Islet of Langerhans (tissue), 1 donor: ENCODE measurements at regions not wholly inside any gene's neighbourhood (a gene's known extent, or its start where the extent isn't known, plus 50 kb on each side); places are given as distances from the start of the nearest gene placed in this dataset.
"Not testable (repeated sequence)": the region's sequence is repeated elsewhere in the genome, so short reads cannot be mapped to it uniquely, and the experiment has no call there.

Experiments used
- FAIRE-seq: peaks from one replicate; lab custom pipeline; 2011; peaks lifted over from hg19 to GRCh38; lab: Jason Lieb, UNC

GRCh38 chr1:193890935-193891334 lies 704.5 kb upstream of the B3GALT2 start:
- no peak for FAIRE-seq

- no peak for FAIRE-seq
These were observed 698.6 kb upstream of the B3GALT2 start for GRCh38 chr1:193884848-193885558.

GRCh38 chr1:193877920-193878319 lies 691.5 kb upstream of the B3GALT2 start:
- not testable (repeated sequence) for FAIRE-seq

- no peak for FAIRE-seq
These were observed 682.0 kb upstream of the B3GALT2 start for GRCh38 chr1:193868425-193868824.

- FAIRE-seq: no peak
These were observed 669.8 kb upstream of the B3GALT2 start for GRCh38 chr1:193856261-193856660.

- no peak for FAIRE-seq
These were observed 664.3 kb upstream of the B3GALT2 start for GRCh38 chr1:193850745-193851144.

- no peak for FAIRE-seq
These were observed 660.6 kb upstream of the B3GALT2 start for GRCh38 chr1:193846876-193847604.

- no peak for FAIRE-seq
These were observed 660.0 kb upstream of the B3GALT2 start for GRCh38 chr1:193846411-193846810.

- no peak for FAIRE-seq
These were observed 655.4 kb upstream of the B3GALT2 start for GRCh38 chr1:193841857-193842256.

- no peak for FAIRE-seq
These were observed 645.1 kb upstream of the B3GALT2 start for GRCh38 chr1:193831465-193831864.

- FAIRE-seq: no peak
These were observed 641.1 kb upstream of the B3GALT2 start for GRCh38 chr1:193827516-193827915.

GRCh38 chr1:193819376-193819775 lies 633.0 kb upstream of the B3GALT2 start:
- no peak for FAIRE-seq

GRCh38 chr1:193807208-193807607 lies 620.8 kb upstream of the B3GALT2 start:
- no peak for FAIRE-seq

GRCh38 chr1:193806079-193807048 lies 620.0 kb upstream of the B3GALT2 start:
- FAIRE-seq: no peak

GRCh38 chr1:193799948-193800690 lies 613.7 kb upstream of the B3GALT2 start:
- FAIRE-seq: no peak

GRCh38 chr1:193799371-193799770 lies 613.0 kb upstream of the B3GALT2 start:
- FAIRE-seq: no peak

GRCh38 chr1:193794239-193794638 lies 607.8 kb upstream of the B3GALT2 start:
- no peak for FAIRE-seq

GRCh38 chr1:193791746-193792145 lies 605.3 kb upstream of the B3GALT2 start:
- no peak for FAIRE-seq

GRCh38 chr1:193787061-193787460 lies 600.6 kb upstream of the B3GALT2 start:
- FAIRE-seq: no peak

GRCh38 chr1:193785850-193786420 lies 599.5 kb upstream of the B3GALT2 start:
- no peak for FAIRE-seq

- no peak for FAIRE-seq
These were observed 588.3 kb upstream of the B3GALT2 start for GRCh38 chr1:193774536-193775323.
